ENCODE measurements at regions not wholly inside any gene's neighbourhood (a gene's known extent, or its start where the extent isn't known, plus 50 kb on each side); places are given as distances from the start of the nearest gene placed in this dataset.

DNA sequence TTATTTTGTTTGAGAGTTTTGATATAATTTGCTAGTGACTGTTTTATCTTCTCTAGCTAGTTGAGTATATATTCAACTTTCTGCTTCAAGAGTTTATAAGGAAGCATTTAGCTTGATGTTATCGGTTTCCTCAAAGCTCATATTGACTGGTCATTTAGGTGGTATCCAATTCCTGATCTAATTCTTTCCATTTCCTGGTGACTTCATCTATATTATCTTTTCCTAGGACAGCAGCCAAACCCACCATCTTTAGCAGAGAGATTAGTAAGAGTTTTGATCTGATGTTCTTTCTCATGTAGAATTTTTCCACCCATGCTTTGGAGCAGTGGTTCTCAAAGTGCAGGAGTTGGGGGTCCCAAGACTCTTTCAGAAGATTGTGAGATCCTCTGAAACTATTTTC lies 148.6 kb upstream of the STT3B start:
- TF ChIP-seq GATA2 (IDR thresholded peaks at IDR 0.05; ENCODE audit: low read depth, low read length) (no peak), GATA3 (IDR thresholded peaks at IDR 0.05; ENCODE audit: low read depth, low read length) (no peak)

DNA sequence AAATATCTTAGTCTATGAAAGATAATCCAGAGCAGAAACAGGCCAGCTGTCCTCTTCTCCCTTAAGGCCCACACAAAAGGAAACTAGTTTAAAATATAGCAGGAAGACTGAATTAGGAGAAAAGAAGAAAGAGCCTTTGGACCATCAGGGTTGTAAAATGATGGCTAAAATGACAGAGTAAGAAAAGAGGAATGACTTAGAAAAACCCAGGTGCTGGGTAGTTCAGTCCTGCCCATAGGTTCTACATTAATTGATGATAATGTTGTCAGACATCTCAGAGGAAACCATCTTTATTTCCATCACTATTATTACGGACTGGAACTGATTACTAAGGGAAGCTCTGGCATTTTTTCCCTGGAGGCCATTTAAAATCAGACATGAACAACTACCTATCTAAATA lies 142.8 kb upstream of the STT3B start:
- TF ChIP-seq GATA2 (IDR thresholded peaks at IDR 0.05; ENCODE audit: low read depth, low read length), result peak; percentile 22; the same call in 1 of the 2 replicates
- no peak for TF ChIP-seq GATA3 (IDR thresholded peaks at IDR 0.05; ENCODE audit: low read depth, low read length)

DNA sequence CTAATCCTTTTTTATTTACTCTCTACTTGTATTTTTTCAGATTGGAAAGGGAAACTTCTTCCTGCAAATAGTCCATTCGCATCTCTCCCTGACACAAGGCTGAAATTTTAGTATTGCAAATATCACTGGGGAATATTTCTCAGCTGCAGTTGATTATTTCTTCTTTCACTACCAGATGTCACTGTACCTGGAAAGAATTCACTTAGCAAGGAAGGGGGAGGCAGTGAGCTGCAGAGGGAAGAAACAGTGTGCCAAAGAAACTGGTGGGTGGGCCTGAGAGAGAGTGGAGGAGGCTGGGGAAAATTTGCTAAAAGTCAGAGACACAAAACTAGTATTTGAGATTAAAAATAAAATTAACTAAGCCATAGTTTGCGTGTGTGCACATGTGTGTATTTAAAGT lies 142.3 kb upstream of the STT3B start:
- TF ChIP-seq GATA2 (IDR thresholded peaks at IDR 0.05; ENCODE audit: low read depth, low read length) (no peak), GATA3 (IDR thresholded peaks at IDR 0.05; ENCODE audit: low read depth, low read length) (no peak)

GRCh38 chr3:31391150-31391549 lies 141.6 kb upstream of the STT3B start:
- TF ChIP-seq GATA2 (IDR thresholded peaks at IDR 0.05; ENCODE audit: low read depth, low read length) (no peak), GATA3 (IDR thresholded peaks at IDR 0.05; ENCODE audit: low read depth, low read length) (no peak)

GRCh38 chr3:31392568-31392967 lies 140.2 kb upstream of the STT3B start:
- TF ChIP-seq GATA3 (IDR thresholded peaks at IDR 0.05; ENCODE audit: low read depth, low read length) (no peak), GATA2 (IDR thresholded peaks at IDR 0.05; ENCODE audit: low read depth, low read length) (no peak)

GRCh38 chr3:31399271-31399670 lies 133.5 kb upstream of the STT3B start:
- TF ChIP-seq GATA3 (IDR thresholded peaks at IDR 0.05; ENCODE audit: low read depth, low read length), result no peak
- TF ChIP-seq GATA2 (IDR thresholded peaks at IDR 0.05; ENCODE audit: low read depth, low read length), result no peak

DNA sequence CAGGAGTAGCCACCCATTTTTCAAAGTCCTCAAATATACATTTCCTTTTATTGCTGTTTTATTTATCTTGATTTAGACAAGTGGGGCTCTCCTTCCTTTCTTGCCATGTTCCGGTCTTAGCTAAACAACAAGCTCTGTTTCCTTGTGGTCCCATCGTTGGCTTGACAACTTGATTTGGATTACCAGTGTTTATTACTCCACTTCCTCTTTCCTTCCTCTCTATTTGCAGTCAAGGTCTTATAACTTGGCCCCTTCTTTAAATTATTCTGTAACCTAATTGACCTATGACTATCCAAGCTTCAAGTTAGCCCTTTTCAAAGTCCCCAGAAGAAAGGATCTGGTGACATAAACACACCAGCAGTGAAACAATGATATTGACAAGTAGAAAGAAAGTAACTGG lies 130.6 kb upstream of the STT3B start:
- TF ChIP-seq GATA3 (IDR thresholded peaks at IDR 0.05; ENCODE audit: low read depth, low read length) (no peak), GATA2 (IDR thresholded peaks at IDR 0.05; ENCODE audit: low read depth, low read length) (no peak)

DNA sequence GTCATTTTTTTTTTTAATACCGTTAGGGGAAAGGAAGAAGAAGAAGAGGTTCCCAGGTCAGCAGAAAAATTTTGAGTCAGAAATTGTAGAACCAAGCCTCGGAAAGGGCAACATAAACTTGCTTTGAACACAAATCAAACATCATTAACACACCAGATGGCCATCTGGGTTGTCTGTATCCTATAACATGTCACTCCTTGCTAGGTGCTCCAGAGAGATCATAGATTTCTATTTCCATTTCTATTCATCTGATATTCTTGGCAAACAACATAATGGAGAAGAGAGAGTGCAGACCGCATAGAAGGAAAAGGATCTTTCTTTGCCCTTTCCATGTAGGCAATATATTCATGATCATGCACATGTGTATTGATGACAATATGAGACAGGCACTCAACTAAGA lies 129.5 kb upstream of the STT3B start:
- TF ChIP-seq GATA3 (IDR thresholded peaks at IDR 0.05; ENCODE audit: low read depth, low read length) (no peak), GATA2 (IDR thresholded peaks at IDR 0.05; ENCODE audit: low read depth, low read length) (no peak; the same call in 1 of the 2 replicates)

- no peak for TF ChIP-seq GATA2 (IDR thresholded peaks at IDR 0.05; ENCODE audit: low read depth, low read length)
- no peak for TF ChIP-seq GATA3 (IDR thresholded peaks at IDR 0.05; ENCODE audit: low read depth, low read length)
Observed at GRCh38 chr3:31404871-31405270, 127.9 kb upstream of the STT3B start.

DNA sequence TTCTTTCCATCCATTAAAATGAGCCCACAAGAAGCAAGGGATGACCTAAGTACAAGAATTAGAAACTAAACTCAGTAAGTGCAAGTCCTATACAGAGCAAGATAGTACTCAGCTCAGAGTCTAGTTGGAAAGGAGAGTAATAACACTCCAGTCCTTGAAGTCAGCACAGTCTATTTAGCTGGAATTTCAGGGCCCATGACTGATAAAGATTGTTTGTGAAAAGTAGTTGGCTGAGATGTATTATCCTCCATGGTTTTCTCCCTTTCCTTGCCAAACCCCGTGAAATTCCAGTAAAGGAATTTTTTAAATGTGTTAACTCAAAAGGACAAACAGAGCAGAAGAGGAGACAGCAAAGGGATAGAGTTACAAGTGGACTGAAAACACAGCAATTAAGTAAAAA lies 127.2 kb upstream of the STT3B start:
- TF ChIP-seq GATA3 (IDR thresholded peaks at IDR 0.05; ENCODE audit: low read depth, low read length), result no peak
- TF ChIP-seq GATA2 (IDR thresholded peaks at IDR 0.05; ENCODE audit: low read depth, low read length), result no peak

DNA sequence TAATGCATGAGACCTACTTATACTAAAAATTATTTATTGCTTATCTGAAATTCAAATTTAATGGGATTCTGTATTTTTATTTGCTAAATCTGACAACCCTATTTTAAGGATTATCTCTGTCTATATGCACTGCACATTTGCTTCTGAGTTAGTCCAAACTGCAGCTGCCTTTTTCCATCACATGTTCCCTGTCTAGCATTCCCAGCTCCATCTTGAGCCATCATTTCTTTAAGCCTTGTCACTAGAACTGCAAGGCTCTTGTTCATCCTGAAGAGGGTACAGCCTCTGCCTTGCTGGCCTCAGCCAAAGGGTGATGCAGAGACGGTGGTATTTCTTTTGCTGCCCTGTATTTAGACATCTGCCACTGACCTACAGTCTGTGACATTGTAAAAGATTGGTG lies 125.8 kb upstream of the STT3B start:
- TF ChIP-seq GATA3 (IDR thresholded peaks at IDR 0.05; ENCODE audit: low read depth, low read length), result no peak
- no peak for TF ChIP-seq GATA2 (IDR thresholded peaks at IDR 0.05; ENCODE audit: low read depth, low read length)

- no peak for TF ChIP-seq GATA3 (IDR thresholded peaks at IDR 0.05; ENCODE audit: low read depth, low read length)
- TF ChIP-seq GATA2 (IDR thresholded peaks at IDR 0.05; ENCODE audit: low read depth, low read length), result no peak
Observed at GRCh38 chr3:31407665-31408064, 125.1 kb upstream of the STT3B start.

DNA sequence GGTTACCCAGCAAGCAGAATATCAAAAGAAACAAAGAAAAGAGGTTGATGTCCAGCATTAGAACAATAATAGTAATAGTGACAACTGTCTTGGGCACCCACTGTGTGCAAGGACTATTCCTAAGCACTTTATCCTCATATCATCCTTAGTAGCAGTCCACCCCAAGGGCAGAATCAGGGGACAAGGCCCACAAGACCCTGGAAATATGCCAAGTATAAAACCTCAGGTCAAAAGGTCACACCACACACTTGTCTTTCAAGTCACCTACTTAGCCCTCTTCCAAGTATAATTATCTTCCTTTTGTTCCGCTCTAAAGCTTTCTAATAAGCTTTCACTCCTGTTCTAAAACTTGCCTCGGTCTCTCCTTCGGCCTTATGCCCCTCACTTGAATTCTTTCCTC lies 124.0 kb upstream of the STT3B start:
- TF ChIP-seq GATA2 (IDR thresholded peaks at IDR 0.05; ENCODE audit: low read depth, low read length) (no peak), GATA3 (IDR thresholded peaks at IDR 0.05; ENCODE audit: low read depth, low read length) (no peak)

- TF ChIP-seq GATA3 (IDR thresholded peaks at IDR 0.05; ENCODE audit: low read depth, low read length), result no peak
- no peak for TF ChIP-seq GATA2 (IDR thresholded peaks at IDR 0.05; ENCODE audit: low read depth, low read length)
Observed at GRCh38 chr3:31409389-31409788, 123.3 kb upstream of the STT3B start.

- no peak for TF ChIP-seq GATA3 (IDR thresholded peaks at IDR 0.05; ENCODE audit: low read depth, low read length)
- no peak for TF ChIP-seq GATA2 (IDR thresholded peaks at IDR 0.05; ENCODE audit: low read depth, low read length)
Observed at GRCh38 chr3:31409866-31410265, 122.9 kb upstream of the STT3B start.

GRCh38 chr3:31410411-31410810 lies 122.3 kb upstream of the STT3B start:
- TF ChIP-seq GATA3 (IDR thresholded peaks at IDR 0.05; ENCODE audit: low read depth, low read length) (no peak), GATA2 (IDR thresholded peaks at IDR 0.05; ENCODE audit: low read depth, low read length) (no peak)

Data from SH-SY5Y (cell line).